ENCODE measurements at regions not wholly inside any gene's neighbourhood (a gene's known extent, or its start where the extent isn't known, plus 50 kb on each side); places are given as distances from the start of the nearest gene placed in this dataset.

DNA sequence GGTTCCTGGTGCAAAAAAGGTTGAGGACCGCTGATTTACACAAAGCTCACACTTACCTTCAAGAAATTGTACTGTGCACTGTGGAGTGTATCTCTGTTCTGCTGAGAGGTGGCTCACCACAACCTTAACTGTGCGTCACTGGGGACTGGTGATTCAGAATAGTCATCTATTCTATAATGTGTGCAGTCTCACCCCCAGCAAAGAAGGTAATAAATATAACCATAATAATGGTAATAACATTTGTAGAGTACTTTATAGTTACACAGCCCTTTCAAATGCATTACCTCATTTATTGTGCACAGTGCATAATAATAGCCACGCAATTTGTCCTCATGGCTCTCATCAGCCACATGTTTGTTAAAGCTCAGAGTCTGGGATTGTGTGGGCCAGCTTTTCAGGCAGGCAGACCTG is 59.4 kb upstream of the DUSP10 start:
- TF ChIP-seq, protein P1, sequence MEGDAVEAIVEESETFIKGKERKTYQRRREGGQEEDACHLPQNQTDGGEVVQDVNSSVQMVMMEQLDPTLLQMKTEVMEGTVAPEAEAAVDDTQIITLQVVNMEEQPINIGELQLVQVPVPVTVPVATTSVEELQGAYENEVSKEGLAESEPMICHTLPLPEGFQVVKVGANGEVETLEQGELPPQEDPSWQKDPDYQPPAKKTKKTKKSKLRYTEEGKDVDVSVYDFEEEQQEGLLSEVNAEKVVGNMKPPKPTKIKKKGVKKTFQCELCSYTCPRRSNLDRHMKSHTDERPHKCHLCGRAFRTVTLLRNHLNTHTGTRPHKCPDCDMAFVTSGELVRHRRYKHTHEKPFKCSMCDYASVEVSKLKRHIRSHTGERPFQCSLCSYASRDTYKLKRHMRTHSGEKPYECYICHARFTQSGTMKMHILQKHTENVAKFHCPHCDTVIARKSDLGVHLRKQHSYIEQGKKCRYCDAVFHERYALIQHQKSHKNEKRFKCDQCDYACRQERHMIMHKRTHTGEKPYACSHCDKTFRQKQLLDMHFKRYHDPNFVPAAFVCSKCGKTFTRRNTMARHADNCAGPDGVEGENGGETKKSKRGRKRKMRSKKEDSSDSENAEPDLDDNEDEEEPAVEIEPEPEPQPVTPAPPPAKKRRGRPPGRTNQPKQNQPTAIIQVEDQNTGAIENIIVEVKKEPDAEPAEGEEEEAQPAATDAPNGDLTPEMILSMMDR (IDR thresholded peaks at IDR 0.05; ENCODE audit: control extremely low read depth, extremely low read depth) = no peak
- WGBS, 2 donors = 97 to 98% methylated on average over 3 of the region's 3 CpGs
- ATAC-seq (ENCODE audit: insufficient read depth, low FRiP score) = no peak

DNA sequence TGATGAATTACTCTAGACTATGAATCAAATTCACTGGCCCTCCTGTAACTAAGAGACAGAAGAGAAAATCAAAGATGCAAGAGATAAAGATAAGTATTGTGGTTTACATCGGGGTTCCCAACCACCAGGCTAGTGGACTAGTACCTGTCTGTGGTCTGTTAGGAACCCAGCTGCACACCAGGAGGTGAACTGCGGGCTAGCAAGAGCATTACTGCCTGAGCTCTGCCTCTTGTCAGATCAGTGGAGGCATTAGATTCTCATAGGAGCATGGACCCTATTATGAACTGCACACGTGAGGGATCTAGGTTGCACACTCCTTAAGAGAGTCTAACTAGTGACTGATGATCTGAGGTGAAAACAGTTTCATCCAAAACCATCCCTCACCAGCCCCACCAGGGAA is 58.9 kb upstream of the DUSP10 start:
- Histone ChIP-seq H3K9ac (ENCODE audit: insufficient read depth in 1 of 2, low read length in 2 of 2) (no peak overlapping the region), H3K4me3 (no peak overlapping the region), H3K9me3 (ENCODE audit: control insufficient read depth in 4 of 4, insufficient read depth in 3 of 4, low read length in 3 of 4) (peaks cover 0 to 6% (median 0%) of the 10 kb centered on the region in 4 donors), H3K27ac (ENCODE audit: low read depth in 1 of 2, low read length in 1 of 2) (no peak overlapping the region), H3K4me1 (ENCODE audit: control insufficient read depth in 5 of 5, insufficient read depth in 5 of 5, low read length in 5 of 5) (no peaks in the 10 kb centered on the region), H3K36me3 (ENCODE audit: control insufficient read depth in 4 of 4, insufficient read depth in 4 of 4, low read length in 4 of 4) (no peaks in the 10 kb centered on the region), H3K27me3 (ENCODE audit: control insufficient read depth in 3 of 3, insufficient read depth in 3 of 3, low read length in 2 of 3) (no peaks in the 10 kb centered on the region)
- 69 to 77% methylated on average over 3 of the region's 3 CpGs for WGBS, 2 donors
- TF ChIP-seq, protein P1 (IDR thresholded peaks at IDR 0.05; ENCODE audit: control extremely low read depth, extremely low read depth) = no peak
- no peak for DNase-seq
- ATAC-seq (ENCODE audit: insufficient read depth, low FRiP score) = no peak

More for the DNA sequence above, 59.4 kb upstream of the DUSP10 start:
- H3K4me1 ChIP-seq (ENCODE audit: control insufficient read depth in 5 of 5, insufficient read depth in 5 of 5, low read length in 5 of 5) = no peaks in the 10 kb centered on the region
- no peaks in the 10 kb centered on the region for H3K27me3 ChIP-seq (ENCODE audit: control insufficient read depth in 3 of 3, insufficient read depth in 3 of 3, low read length in 2 of 3)
- no peak for DNase-seq
- no peaks in the 10 kb centered on the region for H3K36me3 ChIP-seq (ENCODE audit: control insufficient read depth in 4 of 4, insufficient read depth in 4 of 4, low read length in 4 of 4)
- peaks cover 0 to 6% (median 0%) of the 10 kb centered on the region in 4 donors for H3K9me3 ChIP-seq (ENCODE audit: control insufficient read depth in 4 of 4, insufficient read depth in 3 of 4, low read length in 3 of 4)
- H3K27ac ChIP-seq (ENCODE audit: low read depth in 1 of 2, low read length in 1 of 2) = no peak overlapping the region
- H3K9ac ChIP-seq (ENCODE audit: insufficient read depth in 1 of 2, low read length in 2 of 2) = no peak overlapping the region
- H3K4me3 ChIP-seq = no peak overlapping the region

DNA sequence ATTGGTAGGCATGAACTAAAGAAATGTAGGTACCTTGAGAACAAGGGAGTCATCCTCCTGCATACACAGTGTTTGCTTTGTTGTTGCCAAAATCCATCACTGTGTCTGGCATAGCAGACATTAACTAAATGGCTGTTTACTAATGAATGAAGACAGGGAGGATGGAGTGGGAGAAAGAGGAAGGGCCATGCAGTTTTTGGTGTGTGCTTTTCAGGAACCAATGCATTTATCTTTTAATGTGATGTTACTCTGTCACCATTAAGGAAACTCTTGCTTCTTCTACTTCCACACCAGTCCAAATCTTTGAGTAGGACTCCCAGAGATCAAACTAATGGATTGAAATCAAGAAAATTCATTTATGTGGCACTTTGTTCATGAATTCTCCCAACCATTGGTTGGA is 55.6 kb upstream of the DUSP10 start:
- ATAC-seq (ENCODE audit: insufficient read depth, low FRiP score) = no peak
- Histone ChIP-seq H3K27ac (ENCODE audit: low read depth in 1 of 2, low read length in 1 of 2) (no peak overlapping the region), H3K27me3 (ENCODE audit: control insufficient read depth in 3 of 3, insufficient read depth in 3 of 3, low read length in 2 of 3) (no peaks in the 10 kb centered on the region), H3K36me3 (ENCODE audit: control insufficient read depth in 4 of 4, insufficient read depth in 4 of 4, low read length in 4 of 4) (no peaks in the 10 kb centered on the region), H3K9me3 (ENCODE audit: control insufficient read depth in 4 of 4, insufficient read depth in 3 of 4, low read length in 3 of 4) (peaks cover 0 to 6% (median 0%) of the 10 kb centered on the region in 4 donors), H3K4me1 (ENCODE audit: control insufficient read depth in 5 of 5, insufficient read depth in 5 of 5, low read length in 5 of 5) (no peaks in the 10 kb centered on the region), H3K9ac (ENCODE audit: insufficient read depth in 1 of 2, low read length in 2 of 2) (no peak overlapping the region), H3K4me3 (no peak overlapping the region)
- TF ChIP-seq, protein P1 (IDR thresholded peaks at IDR 0.05; ENCODE audit: control extremely low read depth, extremely low read depth) = no peak
- DNase-seq = no peak

DNA sequence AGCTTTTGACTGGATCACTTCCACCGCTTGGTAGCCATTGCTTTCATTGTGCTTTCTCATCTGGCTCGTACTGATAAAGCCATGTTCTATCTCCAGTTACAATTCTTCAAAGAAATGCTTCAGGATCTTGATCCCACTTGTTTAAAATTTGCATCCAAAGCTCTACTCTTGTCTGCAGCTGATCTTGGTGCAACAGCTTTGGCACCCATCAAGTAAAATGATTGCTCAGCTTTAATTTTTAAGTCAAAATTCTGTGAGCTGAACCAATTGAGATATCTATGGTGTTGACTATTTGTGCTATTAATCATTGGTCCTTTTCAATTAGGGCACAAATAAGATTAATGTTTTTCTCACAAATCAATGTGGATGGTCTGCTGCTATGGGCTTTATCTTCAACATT is 54.8 kb upstream of the DUSP10 start:
- no peak overlapping the region for H3K4me3 ChIP-seq
- no peaks in the 10 kb centered on the region for H3K4me1 ChIP-seq (ENCODE audit: control insufficient read depth in 5 of 5, insufficient read depth in 5 of 5, low read length in 5 of 5)
- no peaks in the 10 kb centered on the region for H3K27me3 ChIP-seq (ENCODE audit: control insufficient read depth in 3 of 3, insufficient read depth in 3 of 3, low read length in 2 of 3)
- H3K9me3 ChIP-seq (ENCODE audit: control insufficient read depth in 4 of 4, insufficient read depth in 3 of 4, low read length in 3 of 4) = peaks cover 0 to 6% (median 0%) of the 10 kb centered on the region in 4 donors
- no peak overlapping the region for H3K9ac ChIP-seq (ENCODE audit: insufficient read depth in 1 of 2, low read length in 2 of 2)
- H3K36me3 ChIP-seq (ENCODE audit: control insufficient read depth in 4 of 4, insufficient read depth in 4 of 4, low read length in 4 of 4) = no peaks in the 10 kb centered on the region
- TF ChIP-seq, protein P1 (IDR thresholded peaks at IDR 0.05; ENCODE audit: control extremely low read depth, extremely low read depth) = no peak
- WGBS, 2 donors = 90% methylated on average over 2 of the region's 2 CpGs
- DNase-seq = no peak
- no peak overlapping the region for H3K27ac ChIP-seq (ENCODE audit: low read depth in 1 of 2, low read length in 1 of 2)
- no peak for ATAC-seq (ENCODE audit: insufficient read depth, low FRiP score)

Measured in lung (tissue), 11 donors.